AG09319 (cell line): ENCODE measurements at regions not wholly inside any gene's neighbourhood (a gene's known extent, or its start where the extent isn't known, plus 50 kb on each side); places are given as distances from the start of the nearest gene placed in this dataset.

Experiments used
- DNase-seq: peaks from one replicate; pipeline ENCODE4 v3.0.0-alpha.2; 2010; ENCODE audit warnings: low read depth; ENCODE audit errors: extremely low read depth
- CTCF ChIP-seq: IDR thresholded peaks from 2 replicates; pipeline ENCODE4 v1.5.1; 2011; ENCODE audit warnings: low read depth, mild to moderate bottlenecking, inconsistent platforms, low read length, moderate library complexity

DNA sequence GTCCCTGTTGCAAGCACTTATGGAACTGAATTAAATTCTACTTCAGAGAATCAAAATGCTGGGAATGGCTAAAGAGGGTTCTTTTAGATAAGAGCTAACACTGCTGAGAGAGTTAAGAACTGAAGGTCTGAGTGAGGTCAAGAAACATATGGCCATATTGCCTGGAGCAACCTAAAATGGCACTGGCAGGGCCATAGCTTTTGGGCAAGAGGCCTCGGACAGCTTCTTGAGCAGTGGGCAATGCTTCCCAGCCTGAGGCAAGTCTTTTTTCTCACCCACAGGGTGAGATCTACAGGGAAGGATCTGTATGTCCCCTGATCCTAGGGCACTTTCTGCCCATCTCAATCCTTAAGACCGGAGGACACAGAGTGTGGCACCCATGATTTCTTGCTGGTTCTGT is 244.6 kb upstream of the NT5C1B start:
- no peak for TF ChIP-seq CTCF
- no peak for DNase-seq

DNA sequence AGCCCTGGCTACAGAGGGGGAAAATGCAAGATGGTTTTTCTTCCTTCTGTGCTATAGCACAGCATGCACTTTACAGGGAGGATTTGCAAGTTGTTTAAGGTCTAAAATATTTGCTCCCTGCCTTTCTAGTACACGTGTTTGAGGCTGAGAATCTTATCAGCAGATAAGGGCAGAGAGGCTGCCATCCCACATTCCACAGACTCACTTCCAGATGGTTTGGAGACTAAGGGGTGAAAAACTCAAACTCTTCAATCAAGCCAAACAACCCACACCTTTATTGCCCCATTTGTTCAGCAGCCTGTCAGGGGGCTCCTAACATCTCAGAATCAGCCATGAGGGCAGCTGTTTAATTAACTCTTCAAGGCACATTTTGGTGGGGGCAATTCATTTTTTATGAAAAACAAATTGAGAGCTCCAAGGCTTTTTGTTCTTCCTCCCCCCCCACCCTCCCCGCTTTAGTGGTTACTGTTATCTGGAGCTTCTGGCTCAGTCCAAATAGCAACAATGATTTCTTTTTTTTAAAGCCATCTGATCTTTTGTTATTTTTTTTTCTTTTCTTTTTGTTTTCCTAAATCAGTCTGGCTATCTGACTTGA is 242.6 kb upstream of the NT5C1B start:
- no peak for DNase-seq
- TF ChIP-seq CTCF, result no peak

DNA sequence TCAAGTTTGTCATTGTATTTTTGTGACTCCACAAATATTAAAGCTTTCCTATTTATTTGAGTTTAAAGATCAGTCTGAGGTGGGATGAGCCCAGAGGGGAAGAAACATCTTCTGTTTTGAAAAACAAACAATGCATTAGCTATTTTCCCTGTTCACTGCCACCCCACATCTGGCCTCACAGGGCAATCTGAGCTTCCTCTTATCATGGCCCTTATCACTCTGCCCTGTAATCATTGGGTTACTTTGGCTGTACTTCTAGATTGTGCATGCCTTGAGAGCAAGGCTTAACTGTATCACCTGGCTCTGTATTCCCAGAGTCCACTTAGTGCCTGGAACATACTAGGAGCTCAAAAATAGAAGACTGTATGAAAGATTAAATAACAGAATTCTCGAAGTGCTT is 241.6 kb upstream of the NT5C1B start:
- DNase-seq, result no peak
- TF ChIP-seq CTCF, result no peak

GRCh38 chr2:18829976-18830375 is 240.6 kb upstream of the NT5C1B start:
- TF ChIP-seq CTCF, result no peak
- DNase-seq, result no peak

GRCh38 chr2:18829251-18829902 is 240.0 kb upstream of the NT5C1B start:
- DNase-seq, result peak; percentile 10
- no peak for TF ChIP-seq CTCF

DNA sequence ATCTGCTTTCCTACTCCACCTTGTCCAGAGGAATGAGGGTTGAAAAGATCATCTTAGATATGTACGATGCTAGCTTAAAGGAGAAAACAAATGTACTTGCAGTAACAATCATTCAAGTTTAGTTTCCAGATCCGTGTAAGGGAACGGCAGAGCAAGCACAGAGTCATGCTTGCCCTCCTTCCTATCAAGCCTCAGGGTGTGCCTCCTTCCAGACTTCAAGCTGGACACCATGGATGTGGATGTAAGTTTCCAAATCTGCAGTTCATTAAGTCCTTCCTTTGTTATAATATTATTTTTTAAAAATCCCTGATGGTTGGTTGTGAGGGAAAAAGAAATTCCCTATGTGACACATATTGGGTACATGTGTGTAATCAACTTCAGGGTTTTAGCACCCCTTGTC is 238.9 kb upstream of the NT5C1B start:
- DNase-seq, result no peak
- no peak for TF ChIP-seq CTCF

- no peak for DNase-seq
- TF ChIP-seq CTCF, result no peak
Observed at GRCh38 chr2:18825838-18826237, 236.5 kb upstream of the NT5C1B start.
